ENCODE measurements at regions not wholly inside any gene's neighbourhood (a gene's known extent, or its start where the extent isn't known, plus 50 kb on each side); places are given as distances from the start of the nearest gene placed in this dataset.
"Not testable (repeated sequence)": the region's sequence is repeated elsewhere in the genome, so short reads cannot be mapped to it uniquely, and the experiment has no call there.

- not testable (repeated sequence) for TF ChIP-seq CTCF (IDR thresholded peaks at IDR 0.05; ENCODE audit: low read depth, low read length, missing input control); GABPA (IDR thresholded peaks at IDR 0.05 in 1 of 2, conservative IDR thresholded peaks at IDR 0.05 in 1 of 2); YY1 (IDR thresholded peaks at IDR 0.05); TAF1 (conservative IDR thresholded peaks at IDR 0.05); SP1 (IDR thresholded peaks at IDR 0.05); FOXA1 (IDR thresholded peaks at IDR 0.05); EGR1 (IDR thresholded peaks at IDR 0.05; ENCODE audit: low read depth in 2 of 2); RAD21 (IDR thresholded peaks at IDR 0.05); JUND (IDR thresholded peaks at IDR 0.05); ATF3 (IDR thresholded peaks at IDR 0.05)
- TF ChIP-seq, protein P1, sequence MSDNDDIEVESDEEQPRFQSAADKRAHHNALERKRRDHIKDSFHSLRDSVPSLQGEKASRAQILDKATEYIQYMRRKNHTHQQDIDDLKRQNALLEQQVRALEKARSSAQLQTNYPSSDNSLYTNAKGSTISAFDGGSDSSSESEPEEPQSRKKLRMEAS (IDR thresholded peaks at IDR 0.05): not testable (repeated sequence)
- TF ChIP-seq, protein P2, sequence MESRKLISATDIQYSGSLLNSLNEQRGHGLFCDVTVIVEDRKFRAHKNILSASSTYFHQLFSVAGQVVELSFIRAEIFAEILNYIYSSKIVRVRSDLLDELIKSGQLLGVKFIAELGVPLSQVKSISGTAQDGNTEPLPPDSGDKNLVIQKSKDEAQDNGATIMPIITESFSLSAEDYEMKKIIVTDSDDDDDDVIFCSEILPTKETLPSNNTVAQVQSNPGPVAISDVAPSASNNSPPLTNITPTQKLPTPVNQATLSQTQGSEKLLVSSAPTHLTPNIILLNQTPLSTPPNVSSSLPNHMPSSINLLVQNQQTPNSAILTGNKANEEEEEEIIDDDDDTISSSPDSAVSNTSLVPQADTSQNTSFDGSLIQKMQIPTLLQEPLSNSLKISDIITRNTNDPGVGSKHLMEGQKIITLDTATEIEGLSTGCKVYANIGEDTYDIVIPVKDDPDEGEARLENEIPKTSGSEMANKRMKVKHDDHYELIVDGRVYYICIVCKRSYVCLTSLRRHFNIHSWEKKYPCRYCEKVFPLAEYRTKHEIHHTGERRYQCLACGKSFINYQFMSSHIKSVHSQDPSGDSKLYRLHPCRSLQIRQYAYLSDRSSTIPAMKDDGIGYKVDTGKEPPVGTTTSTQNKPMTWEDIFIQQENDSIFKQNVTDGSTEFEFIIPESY (IDR thresholded peaks at IDR 0.05): not testable (repeated sequence)
- TF ChIP-seq, protein P3, sequence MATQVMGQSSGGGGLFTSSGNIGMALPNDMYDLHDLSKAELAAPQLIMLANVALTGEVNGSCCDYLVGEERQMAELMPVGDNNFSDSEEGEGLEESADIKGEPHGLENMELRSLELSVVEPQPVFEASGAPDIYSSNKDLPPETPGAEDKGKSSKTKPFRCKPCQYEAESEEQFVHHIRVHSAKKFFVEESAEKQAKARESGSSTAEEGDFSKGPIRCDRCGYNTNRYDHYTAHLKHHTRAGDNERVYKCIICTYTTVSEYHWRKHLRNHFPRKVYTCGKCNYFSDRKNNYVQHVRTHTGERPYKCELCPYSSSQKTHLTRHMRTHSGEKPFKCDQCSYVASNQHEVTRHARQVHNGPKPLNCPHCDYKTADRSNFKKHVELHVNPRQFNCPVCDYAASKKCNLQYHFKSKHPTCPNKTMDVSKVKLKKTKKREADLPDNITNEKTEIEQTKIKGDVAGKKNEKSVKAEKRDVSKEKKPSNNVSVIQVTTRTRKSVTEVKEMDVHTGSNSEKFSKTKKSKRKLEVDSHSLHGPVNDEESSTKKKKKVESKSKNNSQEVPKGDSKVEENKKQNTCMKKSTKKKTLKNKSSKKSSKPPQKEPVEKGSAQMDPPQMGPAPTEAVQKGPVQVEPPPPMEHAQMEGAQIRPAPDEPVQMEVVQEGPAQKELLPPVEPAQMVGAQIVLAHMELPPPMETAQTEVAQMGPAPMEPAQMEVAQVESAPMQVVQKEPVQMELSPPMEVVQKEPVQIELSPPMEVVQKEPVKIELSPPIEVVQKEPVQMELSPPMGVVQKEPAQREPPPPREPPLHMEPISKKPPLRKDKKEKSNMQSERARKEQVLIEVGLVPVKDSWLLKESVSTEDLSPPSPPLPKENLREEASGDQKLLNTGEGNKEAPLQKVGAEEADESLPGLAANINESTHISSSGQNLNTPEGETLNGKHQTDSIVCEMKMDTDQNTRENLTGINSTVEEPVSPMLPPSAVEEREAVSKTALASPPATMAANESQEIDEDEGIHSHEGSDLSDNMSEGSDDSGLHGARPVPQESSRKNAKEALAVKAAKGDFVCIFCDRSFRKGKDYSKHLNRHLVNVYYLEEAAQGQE (IDR thresholded peaks at IDR 0.05): not testable (repeated sequence)
These were observed 130.4 kb upstream of the FHL2 start for GRCh38 chr2:105529258-105529657.

Data from liver (tissue), 3 donors.